ENCODE measurements at regions not wholly inside any gene's neighbourhood (a gene's known extent, or its start where the extent isn't known, plus 50 kb on each side); places are given as distances from the start of the nearest gene placed in this dataset.
"Not testable (repeated sequence)": the region's sequence is repeated elsewhere in the genome, so short reads cannot be mapped to it uniquely, and the experiment has no call there.

DNA sequence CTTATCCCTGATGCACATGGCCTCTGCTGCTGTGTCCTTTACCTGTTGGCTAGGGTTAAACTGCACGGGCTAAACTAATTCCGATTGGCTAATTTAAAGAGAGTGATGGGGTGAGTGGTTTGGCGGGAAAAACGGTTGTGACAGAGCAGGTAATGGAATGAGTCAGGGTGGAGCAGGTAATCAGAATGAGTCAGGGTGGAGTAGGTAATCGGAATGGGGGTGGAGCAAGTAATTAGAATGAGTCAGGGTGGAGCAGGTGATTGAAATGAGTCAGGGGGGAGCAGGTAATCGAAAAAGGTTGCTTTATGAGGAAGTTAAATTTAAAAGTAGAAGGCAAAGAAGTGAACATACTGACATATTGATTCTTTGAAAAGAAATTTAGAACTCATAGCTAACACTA lies 185.2 kb downstream of the OTOL1 start:
- not testable (repeated sequence) for TF ChIP-seq POLR2A (IDR thresholded peaks at IDR 0.05)
- TF ChIP-seq, protein P1, sequence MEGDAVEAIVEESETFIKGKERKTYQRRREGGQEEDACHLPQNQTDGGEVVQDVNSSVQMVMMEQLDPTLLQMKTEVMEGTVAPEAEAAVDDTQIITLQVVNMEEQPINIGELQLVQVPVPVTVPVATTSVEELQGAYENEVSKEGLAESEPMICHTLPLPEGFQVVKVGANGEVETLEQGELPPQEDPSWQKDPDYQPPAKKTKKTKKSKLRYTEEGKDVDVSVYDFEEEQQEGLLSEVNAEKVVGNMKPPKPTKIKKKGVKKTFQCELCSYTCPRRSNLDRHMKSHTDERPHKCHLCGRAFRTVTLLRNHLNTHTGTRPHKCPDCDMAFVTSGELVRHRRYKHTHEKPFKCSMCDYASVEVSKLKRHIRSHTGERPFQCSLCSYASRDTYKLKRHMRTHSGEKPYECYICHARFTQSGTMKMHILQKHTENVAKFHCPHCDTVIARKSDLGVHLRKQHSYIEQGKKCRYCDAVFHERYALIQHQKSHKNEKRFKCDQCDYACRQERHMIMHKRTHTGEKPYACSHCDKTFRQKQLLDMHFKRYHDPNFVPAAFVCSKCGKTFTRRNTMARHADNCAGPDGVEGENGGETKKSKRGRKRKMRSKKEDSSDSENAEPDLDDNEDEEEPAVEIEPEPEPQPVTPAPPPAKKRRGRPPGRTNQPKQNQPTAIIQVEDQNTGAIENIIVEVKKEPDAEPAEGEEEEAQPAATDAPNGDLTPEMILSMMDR (IDR thresholded peaks at IDR 0.05) = not testable (repeated sequence)
